RWPE2 (cell line): ENCODE measurements at regions not wholly inside any gene's neighbourhood (a gene's known extent, or its start where the extent isn't known, plus 50 kb on each side); places are given as distances from the start of the nearest gene placed in this dataset.

Experiments
- ATAC-seq: fragments of 200-7000 bp; cut with Tn5 transposase; 3 replicates; pipeline ENCODE4 v1.9.1; 2021; ENCODE audit warnings: low read depth
- DNase-seq: peaks from one replicate; pipeline ENCODE4 v3.0.0-alpha.2; 2020; ENCODE audit warnings: low spot score
- H3K27ac ChIP-seq: fragments of 450-650 bp; 2 replicates; pipeline ENCODE4 v1.5.1; 2017; ENCODE audit warnings: mild to moderate bottlenecking; ENCODE audit not compliant: poor library complexity, severe bottlenecking
- H3K27me3 ChIP-seq: fragments of 250-450 bp; sonication (Bioruptor Pico); 2 replicates; pipeline ENCODE4 v1.5.1; 2021; ENCODE audit warnings: mild to moderate bottlenecking, moderate library complexity; ENCODE audit not compliant: insufficient read depth, poor library complexity, severe bottlenecking
- H3K36me3 ChIP-seq: fragments of 250-450 bp; sonication (Bioruptor Pico); 2 replicates; pipeline ENCODE4 v1.5.1; 2020; ENCODE audit warnings: low read depth, mild to moderate bottlenecking, moderate library complexity
- H3K4me1 ChIP-seq: fragments of 250-450 bp; sonication (Bioruptor Pico); 2 replicates; pipeline ENCODE4 v1.5.1; 2021; ENCODE audit warnings: mild to moderate bottlenecking, moderate library complexity; ENCODE audit not compliant: insufficient read depth, poor library complexity, severe bottlenecking
- H3K4me3 ChIP-seq: fragments of 250-450 bp; sonication (Bioruptor Pico); 2 replicates; pipeline ENCODE4 v1.5.1; 2021; ENCODE audit warnings: mild to moderate bottlenecking, moderate library complexity; ENCODE audit not compliant: severe bottlenecking
- H3K9me3 ChIP-seq: fragments of 250-450 bp; sonication (Bioruptor Pico); 2 replicates; pipeline ENCODE4 v1.5.1; 2021; ENCODE audit warnings: mild to moderate bottlenecking, moderate library complexity; ENCODE audit not compliant: severe bottlenecking
- CTCF ChIP-seq: fragments of 450-650 bp; IDR thresholded peaks from one replicate; pipeline ENCODE4 v1.5.1; 2017; ENCODE audit warnings: mild to moderate bottlenecking, moderate library complexity; ENCODE audit not compliant: poor library complexity, severe bottlenecking

GRCh38 chr10:7101451-7101850, 309.4 kb downstream of the SFMBT2 start:
- Histone ChIP-seq H3K4me3 (no peak overlapping the region), H3K4me1 (no peaks in the 10 kb centered on the region), H3K9me3 (no peaks in the 10 kb centered on the region), H3K27me3 (peaks cover 4% of the 10 kb centered on the region), H3K36me3 (no peaks in the 10 kb centered on the region), H3K27ac (no peak overlapping the region)
- no peak for TF ChIP-seq CTCF
- ATAC-seq (no peak), DNase-seq (no peak)

- ATAC-seq: no peak
Measured at GRCh38 chr10:7100032-7100702, 310.7 kb downstream of the SFMBT2 start.

GRCh38 chr10:7098160-7098762, 312.6 kb downstream of the SFMBT2 start:
- DNase-seq (no peak), ATAC-seq (no peak)
- Histone ChIP-seq H3K27ac (no peak overlapping the region), H3K36me3 (no peaks in the 10 kb centered on the region), H3K9me3 (no peaks in the 10 kb centered on the region), H3K4me3 (no peak overlapping the region), H3K4me1 (no peaks in the 10 kb centered on the region), H3K27me3 (peaks cover 4% of the 10 kb centered on the region)
- no peak for TF ChIP-seq CTCF

More at GRCh38 chr10:7100032-7100702, 310.7 kb downstream of the SFMBT2 start:
- no peaks in the 10 kb centered on the region for H3K36me3 ChIP-seq
- H3K27ac ChIP-seq: no peak overlapping the region
- no peak for TF ChIP-seq CTCF
- H3K9me3 ChIP-seq: no peaks in the 10 kb centered on the region
- H3K27me3 ChIP-seq: peaks cover 4% of the 10 kb centered on the region
- no peak overlapping the region for H3K4me3 ChIP-seq
- H3K4me1 ChIP-seq: no peaks in the 10 kb centered on the region
- no peak for DNase-seq

- no peaks in the 10 kb centered on the region for H3K4me1 ChIP-seq
- peaks cover 3% of the 10 kb centered on the region for H3K27me3 ChIP-seq
- no peak overlapping the region for H3K4me3 ChIP-seq
- H3K36me3 ChIP-seq: no peaks in the 10 kb centered on the region
- no peaks in the 10 kb centered on the region for H3K9me3 ChIP-seq
- no peak overlapping the region for H3K27ac ChIP-seq
- ATAC-seq: no peak
- no peak for DNase-seq
- no peak for TF ChIP-seq CTCF
Measured at GRCh38 chr10:7094781-7095180, 316.1 kb downstream of the SFMBT2 start.

GRCh38 chr10:7093368-7093767, 317.5 kb downstream of the SFMBT2 start:
- H3K36me3 ChIP-seq: no peaks in the 10 kb centered on the region
- H3K27ac ChIP-seq: no peak overlapping the region
- ATAC-seq (no peak), DNase-seq (no peak)
- no peak for TF ChIP-seq CTCF
- no peaks in the 10 kb centered on the region for H3K4me1 ChIP-seq
- H3K27me3 ChIP-seq: no peaks in the 10 kb centered on the region
- no peak overlapping the region for H3K4me3 ChIP-seq
- no peaks in the 10 kb centered on the region for H3K9me3 ChIP-seq
